DMS79 treated with DMSO at 0.1 percent for 48 hours (cell line): ENCODE measurements at regions not wholly inside any gene's neighbourhood (a gene's known extent, or its start where the extent isn't known, plus 50 kb on each side); places are given as distances from the start of the nearest gene placed in this dataset.

Source experiments
- DNase-seq: peaks from one replicate; lab custom pipeline; 2025; lab: John Stamatoyannopoulos, UW

GRCh38 chr10:128662520-128662919 lies 536.3 kb upstream of the MKI67 start:
- no peak for DNase-seq

DNA sequence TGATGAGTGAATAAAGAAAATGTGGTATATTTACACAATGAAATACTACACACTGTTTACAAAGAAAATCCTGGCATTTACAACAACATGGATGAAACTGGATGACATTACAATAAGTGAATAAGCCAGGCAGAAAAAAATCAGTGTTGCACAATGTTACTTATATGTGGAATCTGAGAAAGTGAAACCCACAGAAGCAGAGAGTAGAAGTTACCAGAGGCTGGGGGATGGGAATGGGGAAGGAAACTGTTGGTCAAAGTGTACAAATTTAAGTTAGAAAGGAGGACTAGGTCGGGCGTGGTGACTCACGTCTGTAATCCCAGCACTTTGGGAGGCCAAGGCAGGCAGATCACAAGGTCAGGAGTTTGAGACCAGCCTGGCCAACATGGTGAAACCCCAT lies 538.5 kb upstream of the MKI67 start:
- no peak for DNase-seq

- no peak for DNase-seq
Observed at GRCh38 chr10:128675405-128675804, 549.2 kb upstream of the MKI67 start.

DNA sequence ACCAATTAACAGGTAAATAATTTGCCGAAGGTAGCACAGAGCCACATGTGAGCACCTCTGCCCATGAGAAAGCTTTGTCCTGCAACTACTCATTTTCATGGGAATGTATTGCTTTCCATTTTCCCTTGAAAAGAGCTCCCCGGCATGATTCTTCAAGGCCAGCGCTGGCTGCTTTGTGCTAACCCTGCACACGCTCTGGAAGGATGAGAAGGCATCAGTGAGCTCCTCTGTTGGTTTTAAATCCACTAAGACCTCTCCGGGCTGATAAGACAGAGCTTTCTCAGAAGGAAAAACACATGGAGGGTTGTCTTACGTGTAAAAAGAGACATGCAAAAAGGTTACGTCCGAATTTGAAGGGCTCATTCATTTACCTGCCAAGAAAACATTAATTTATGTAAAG lies 553.9 kb upstream of the MKI67 start:
- no peak for DNase-seq

- DNase-seq, result no peak
Observed at GRCh38 chr10:128684215-128684614, 558.0 kb upstream of the MKI67 start.

- DNase-seq, result no peak
Observed at GRCh38 chr10:128686630-128687278, 560.5 kb upstream of the MKI67 start.

GRCh38 chr10:128687408-128687807 lies 561.2 kb upstream of the MKI67 start:
- no peak for DNase-seq

GRCh38 chr10:128687927-128688549 lies 561.8 kb upstream of the MKI67 start:
- DNase-seq, result no peak

- DNase-seq, result no peak
Observed at GRCh38 chr10:128689667-128690066, 563.4 kb upstream of the MKI67 start.

DNA sequence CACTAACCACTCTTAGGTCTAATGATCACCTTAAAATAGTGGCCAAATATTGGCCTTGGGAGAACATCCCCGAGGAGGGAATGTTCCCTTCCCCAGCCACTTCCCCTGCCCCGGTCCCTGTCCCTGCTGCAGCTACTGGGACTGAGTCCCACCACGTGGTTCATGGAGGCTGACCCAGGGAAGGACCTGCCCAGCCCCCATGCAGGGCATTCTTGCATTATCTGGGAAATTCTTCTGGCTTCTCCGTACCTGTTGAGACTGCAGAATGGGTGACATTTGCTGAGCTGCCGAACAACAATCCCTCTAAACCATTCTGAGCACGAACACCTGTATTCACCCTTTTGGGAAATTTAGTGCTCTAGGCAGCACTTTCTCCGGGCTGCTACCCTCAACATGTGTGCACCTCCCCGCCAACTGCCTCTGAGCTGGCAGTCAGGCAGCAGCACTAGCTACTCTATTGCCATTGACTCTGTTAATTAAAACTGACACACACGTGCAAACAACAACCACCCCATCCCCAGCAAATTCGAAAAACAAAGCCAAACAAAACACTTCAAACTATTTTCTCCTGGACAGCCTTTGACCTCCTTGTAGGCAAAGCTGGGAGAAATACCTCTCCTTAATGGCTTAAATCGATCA lies 567.4 kb upstream of the MKI67 start:
- DNase-seq, result no peak

GRCh38 chr10:128694168-128694850 lies 568.1 kb upstream of the MKI67 start:
- DNase-seq, result no peak

DNA sequence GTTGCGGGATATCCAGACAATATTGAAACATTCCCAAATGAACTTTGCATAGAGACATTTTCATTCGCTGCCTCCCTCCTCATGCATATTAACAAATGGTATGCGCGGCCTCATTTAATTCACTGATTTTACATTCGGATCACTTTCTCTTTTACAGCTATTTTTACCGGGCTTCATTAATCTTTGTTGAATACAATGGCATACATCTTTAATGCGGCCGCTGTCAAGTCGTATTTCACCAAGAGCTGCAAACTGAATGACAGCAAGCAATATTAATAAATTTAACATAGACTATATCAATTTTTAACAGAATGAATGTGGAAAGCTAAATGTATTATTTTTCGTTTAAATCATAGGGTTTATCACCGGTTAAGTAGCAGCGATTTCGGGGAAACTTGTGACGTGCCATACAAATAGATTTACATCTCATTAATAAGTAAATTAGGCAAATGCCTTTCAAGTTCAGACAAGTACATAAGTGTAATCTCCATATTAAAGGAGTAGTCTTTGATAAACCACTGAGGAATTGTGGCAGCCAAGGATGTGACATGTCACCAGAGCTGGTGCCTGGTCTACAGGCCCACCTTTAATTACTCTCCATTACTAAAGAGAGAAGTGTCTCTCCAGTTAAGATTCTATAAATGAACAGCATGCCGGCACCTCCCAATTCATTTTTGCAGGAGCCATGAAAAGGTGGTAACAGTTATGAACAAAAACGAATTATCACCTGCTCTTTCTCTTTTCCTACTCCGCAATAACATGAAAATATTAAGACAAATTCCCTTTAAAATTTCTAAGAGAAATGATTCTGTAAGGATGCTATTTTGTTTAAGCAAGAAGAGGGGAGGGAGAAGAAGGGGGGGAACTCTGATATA lies 568.9 kb upstream of the MKI67 start:
- DNase-seq, result no peak

- no peak for DNase-seq
Observed at GRCh38 chr10:128695931-128696330, 569.7 kb upstream of the MKI67 start.

- no peak for DNase-seq
Observed at GRCh38 chr10:128697437-128697836, 571.2 kb upstream of the MKI67 start.

- no peak for DNase-seq
Observed at GRCh38 chr10:128701381-128701780, 575.2 kb upstream of the MKI67 start.

GRCh38 chr10:128701837-128702236 lies 575.6 kb upstream of the MKI67 start:
- no peak for DNase-seq

DNA sequence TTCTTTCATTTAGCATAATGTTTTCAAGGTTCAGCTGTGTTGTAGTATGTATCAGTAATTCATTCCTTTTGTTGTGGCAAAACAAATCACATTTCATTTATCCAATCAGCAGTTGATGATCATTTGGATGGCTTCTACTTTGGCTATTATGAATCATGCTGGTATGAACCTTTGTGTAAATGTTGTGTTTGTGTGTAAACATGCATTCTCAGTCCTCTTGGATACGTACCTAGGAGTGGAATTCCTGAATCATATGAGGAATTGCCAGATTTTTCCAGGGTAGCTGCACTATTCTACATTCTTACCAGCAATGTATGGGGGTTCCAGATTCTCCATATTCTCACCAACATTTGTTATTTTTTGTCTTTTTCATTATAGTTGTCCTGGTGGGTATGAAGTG lies 578.5 kb upstream of the MKI67 start:
- no peak for DNase-seq

DNA sequence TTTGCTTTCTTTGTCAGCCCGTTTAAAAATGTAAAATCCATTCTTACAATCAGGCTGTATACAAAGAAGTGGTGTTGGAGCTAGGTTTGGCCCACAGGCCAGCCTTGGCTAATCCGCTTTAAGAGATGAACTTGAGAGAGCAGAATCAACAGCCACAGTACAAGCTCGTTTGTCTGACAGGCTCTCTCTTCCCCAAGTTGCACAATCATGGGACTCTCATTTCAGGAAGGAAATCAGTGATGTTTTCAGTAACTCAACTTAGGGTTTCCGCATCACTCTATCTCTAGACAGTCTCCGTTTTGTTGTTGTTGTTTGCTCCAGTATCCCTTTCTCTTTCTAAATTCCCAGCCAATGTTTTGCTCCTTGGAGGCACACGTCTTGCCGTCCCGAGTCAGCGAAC lies 582.0 kb upstream of the MKI67 start:
- no peak for DNase-seq

DNA sequence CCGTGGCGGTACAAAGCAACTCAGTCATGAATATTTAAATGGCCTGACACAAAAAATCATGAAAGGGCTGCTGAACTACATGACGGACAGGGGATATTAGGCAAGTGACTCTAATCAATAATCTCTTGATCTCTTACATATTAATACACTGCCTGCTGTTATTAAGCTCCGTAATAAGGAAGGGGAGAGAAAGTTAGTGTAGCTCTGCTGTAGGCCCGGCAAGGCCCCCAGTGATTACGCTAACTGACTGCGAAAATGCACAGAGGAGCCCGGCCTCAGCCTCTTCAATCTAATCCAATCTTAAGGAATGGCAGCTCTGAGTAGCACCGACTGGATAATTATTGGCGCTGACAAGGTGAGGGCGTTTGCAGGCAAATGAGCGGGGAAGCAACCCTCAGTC lies 583.5 kb upstream of the MKI67 start:
- no peak for DNase-seq

DNA sequence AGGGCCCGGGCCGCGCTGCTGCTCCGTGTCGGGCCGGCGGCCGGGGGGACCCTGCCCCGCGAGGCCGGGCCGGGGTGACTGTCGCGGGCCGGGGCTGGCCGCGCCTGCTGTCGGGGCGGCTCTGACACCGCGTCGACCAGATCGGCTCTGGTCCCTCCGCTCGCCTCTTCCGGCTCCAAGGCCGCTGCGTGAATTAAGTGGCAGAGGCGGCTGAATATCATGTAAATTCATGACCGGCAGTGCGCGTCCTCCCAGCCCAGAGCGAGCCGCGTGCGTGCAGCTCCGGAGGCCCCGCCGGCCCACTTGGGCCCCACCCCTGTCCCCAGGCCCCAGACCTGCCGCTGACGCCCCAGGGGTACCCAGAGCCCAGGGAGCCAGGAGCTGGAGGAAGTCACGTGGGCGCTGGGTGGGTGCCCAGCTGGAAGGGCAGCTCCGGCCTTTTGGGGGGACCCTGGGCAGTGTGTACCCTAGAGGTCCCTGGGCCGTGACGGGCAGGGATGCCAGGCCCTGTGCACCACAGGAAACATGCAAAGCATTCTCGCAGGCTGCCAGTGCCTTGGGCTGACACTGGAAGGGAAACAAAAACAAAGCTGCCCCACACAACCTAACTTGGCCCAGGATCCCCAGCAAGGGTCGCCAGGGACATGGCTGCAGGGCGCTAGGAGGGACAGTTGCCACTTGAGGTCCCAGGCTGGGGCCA lies 584.0 kb upstream of the MKI67 start:
- DNase-seq, result no peak

DNA sequence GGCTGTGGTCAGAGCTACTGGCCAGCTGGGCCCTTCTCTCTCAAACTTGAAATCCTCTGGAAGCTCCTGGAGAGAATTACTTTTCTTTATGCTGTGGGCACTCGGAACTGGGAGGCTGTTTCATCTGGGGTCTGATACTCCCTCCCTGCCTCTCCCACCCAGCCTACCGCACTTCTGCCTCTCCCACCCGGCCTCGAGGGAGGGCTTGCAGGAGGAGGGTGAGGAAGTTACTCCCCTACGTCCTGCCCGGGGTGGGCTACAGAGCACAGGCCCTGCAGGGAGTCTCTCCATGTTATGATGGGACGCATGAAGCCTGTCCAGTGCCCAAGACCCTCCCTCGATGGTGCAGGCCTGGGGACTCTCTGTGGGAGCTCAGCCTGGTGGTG lies 584.6 kb upstream of the MKI67 start:
- DNase-seq, result no peak

- no peak for DNase-seq
Observed at GRCh38 chr10:128711806-128712205, 585.6 kb upstream of the MKI67 start.
